Vagina (tissue), 2 donors: ENCODE measurements at regions not wholly inside any gene's neighbourhood (a gene's known extent, or its start where the extent isn't known, plus 50 kb on each side); places are given as distances from the start of the nearest gene placed in this dataset.

Experiments
- DNase-seq, 2 donors: peaks; one replicate each; pipeline ENCODE4 v3.0.0-alpha.2; 2017; ENCODE audit errors: extremely low spot score in 2 of 2
- H3K27ac ChIP-seq: fragments of 200-600 bp; sonication (generic); one replicate; pipeline ENCODE4 v1.5.1; 2019
- H3K27me3 ChIP-seq: fragments of 200-600 bp; sonication (generic); one replicate; pipeline ENCODE4 v1.5.1; 2019
- H3K36me3 ChIP-seq, 2 donors: fragments of 200-600 bp; sonication (generic); one replicate each; pipeline ENCODE4 v1.5.1; 2017 to 2019
- H3K4me1 ChIP-seq: fragments of 200-600 bp; sonication (generic); one replicate; pipeline ENCODE4 v1.5.1; 2019
- H3K4me3 ChIP-seq, 2 donors: fragments of 200-600 bp; sonication (generic); 1 replicate in 1 of 2; 2 replicates in 1 of 2; pipeline ENCODE4 v1.5.1; 2016 to 2019
- H3K9me3 ChIP-seq: fragments of 200-600 bp; sonication (generic); one replicate; pipeline ENCODE4 v1.5.1; 2019
- CTCF ChIP-seq, 3 experiments: fragments of 450-650 bp in 2 of 3; fragments of 200-600 bp in 1 of 3; sonication (generic) in 1 of 3; IDR thresholded peaks; one replicate each; pipeline ENCODE4 v1.5.1; 2017 to 2019; ENCODE audit warnings: antibody characterized with exemption in 3 of 3, mild to moderate bottlenecking in 2 of 3, moderate library complexity in 2 of 3
- POLR2A ChIP-seq, 2 donors: fragments of 450-650 bp; IDR thresholded peaks; one replicate each; pipeline ENCODE4 v1.6.1; 2017; ENCODE audit warnings: antibody characterized with exemption in 2 of 2, mild to moderate bottlenecking in 2 of 2, moderate library complexity in 2 of 2
- POLR2AphosphoS5 ChIP-seq, 2 donors: sonication (generic); formaldehyde crosslinking; IDR thresholded peaks; one replicate each; pipeline ENCODE4 v1.9.0; 2017; ENCODE audit warnings: antibody characterized with exemption in 2 of 2, mild to moderate bottlenecking in 2 of 2, low read depth in 1 of 2; ENCODE audit not compliant: insufficient read depth in 1 of 2
- intact Hi-C: fragments of 100-400 bp; cut with DNase I; formaldehyde crosslinking; loops from one replicate; pipeline ENCODE4 v1.15.1; 2023

DNA sequence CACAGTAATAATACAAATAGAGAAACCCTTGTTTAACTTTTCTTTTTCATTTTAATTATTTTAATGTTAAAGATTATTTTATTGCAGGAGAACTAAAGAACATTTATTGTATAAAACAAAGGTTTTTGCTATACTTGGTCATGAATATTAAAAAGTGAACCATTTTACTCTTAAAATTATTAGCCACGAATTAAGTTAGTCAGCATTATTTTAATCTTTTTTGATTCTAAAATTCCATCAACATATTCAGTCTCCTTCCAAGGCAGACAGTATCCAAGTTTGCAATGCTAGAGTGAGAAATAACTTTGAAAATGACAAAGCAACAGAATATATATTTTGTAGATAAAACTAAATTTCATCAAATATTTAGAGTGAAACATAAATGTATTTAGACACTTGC is 110.7 kb upstream of the CDH18 start:
- no peak overlapping the region for H3K4me3 ChIP-seq
- H3K4me1 ChIP-seq: no peaks in the 10 kb centered on the region
- no peaks in the 10 kb centered on the region for H3K9me3 ChIP-seq
- H3K27me3 ChIP-seq: no peaks in the 10 kb centered on the region
- intact Hi-C loops: no loop called here
- no peak for TF ChIP-seq CTCF (IDR thresholded peaks at IDR 0.05)
- TF ChIP-seq POLR2AphosphoS5 (IDR thresholded peaks at IDR 0.05; ENCODE audit: insufficient read depth in 1 of 2, low read depth in 1 of 2): no peak
- TF ChIP-seq POLR2A (IDR thresholded peaks at IDR 0.05): no peak
- H3K36me3 ChIP-seq: no peaks in the 10 kb centered on the region
- no peak for DNase-seq
- H3K27ac ChIP-seq: no peak overlapping the region

- H3K36me3 ChIP-seq: no peaks in the 10 kb centered on the region
- intact Hi-C loops: no loop called here
- no peak for DNase-seq
- H3K27me3 ChIP-seq: no peaks in the 10 kb centered on the region
- H3K4me3 ChIP-seq: no peak overlapping the region
- TF ChIP-seq CTCF (IDR thresholded peaks at IDR 0.05) (no peak), POLR2AphosphoS5 (IDR thresholded peaks at IDR 0.05; ENCODE audit: insufficient read depth in 1 of 2, low read depth in 1 of 2) (no peak), POLR2A (IDR thresholded peaks at IDR 0.05) (no peak)
- H3K9me3 ChIP-seq: no peaks in the 10 kb centered on the region
- no peak overlapping the region for H3K27ac ChIP-seq
- H3K4me1 ChIP-seq: no peaks in the 10 kb centered on the region
These were observed 100.4 kb upstream of the CDH18 start for GRCh38 chr5:20088361-20088760.

DNA sequence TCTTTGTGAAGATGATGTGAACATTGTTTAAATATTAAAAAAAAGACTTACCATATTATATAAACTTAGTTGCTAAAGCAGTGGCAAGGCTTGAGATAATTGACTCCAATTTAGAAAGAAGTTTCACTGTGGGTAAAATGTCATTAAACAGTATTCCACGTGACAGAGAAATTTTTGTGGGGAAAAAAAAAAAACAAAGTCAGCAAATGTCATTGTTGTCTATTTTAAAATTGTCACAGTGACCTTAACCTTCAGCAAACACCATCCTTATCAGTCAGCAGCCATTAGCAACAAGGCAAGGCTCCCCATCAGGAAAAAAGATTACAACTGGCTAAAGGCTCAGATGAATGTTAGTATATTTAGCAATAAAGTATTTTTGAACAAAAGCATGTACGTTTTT is 99.3 kb upstream of the CDH18 start:
- H3K4me3 ChIP-seq: no peak overlapping the region
- H3K4me1 ChIP-seq: no peaks in the 10 kb centered on the region
- no peaks in the 10 kb centered on the region for H3K9me3 ChIP-seq
- DNase-seq: no peak
- intact Hi-C loops: no loop called here
- H3K27me3 ChIP-seq: no peaks in the 10 kb centered on the region
- no peak overlapping the region for H3K27ac ChIP-seq
- TF ChIP-seq POLR2AphosphoS5 (IDR thresholded peaks at IDR 0.05; ENCODE audit: insufficient read depth in 1 of 2, low read depth in 1 of 2) (no peak), CTCF (IDR thresholded peaks at IDR 0.05) (no peak), POLR2A (IDR thresholded peaks at IDR 0.05) (no peak)
- H3K36me3 ChIP-seq: no peaks in the 10 kb centered on the region

GRCh38 chr5:20077186-20077585 is 89.2 kb upstream of the CDH18 start:
- no peak overlapping the region for H3K4me3 ChIP-seq
- no peak for DNase-seq
- H3K27ac ChIP-seq: no peak overlapping the region
- H3K4me1 ChIP-seq: no peaks in the 10 kb centered on the region
- no peaks in the 10 kb centered on the region for H3K36me3 ChIP-seq
- H3K27me3 ChIP-seq: no peaks in the 10 kb centered on the region
- H3K9me3 ChIP-seq: no peaks in the 10 kb centered on the region
- intact Hi-C loops: no loop called here
- TF ChIP-seq POLR2A (IDR thresholded peaks at IDR 0.05) (no peak), CTCF (IDR thresholded peaks at IDR 0.05) (no peak), POLR2AphosphoS5 (IDR thresholded peaks at IDR 0.05; ENCODE audit: insufficient read depth in 1 of 2, low read depth in 1 of 2) (no peak)

GRCh38 chr5:20056933-20057332 is 68.9 kb upstream of the CDH18 start:
- intact Hi-C loops: no loop called here
- H3K27me3 ChIP-seq: no peaks in the 10 kb centered on the region

More at GRCh38 chr5:20056933-20057332, 68.9 kb upstream of the CDH18 start:
- Histone ChIP-seq H3K27ac (no peak overlapping the region), H3K4me3 (no peak overlapping the region), H3K4me1 (no peaks in the 10 kb centered on the region), H3K36me3 (no peaks in the 10 kb centered on the region), H3K9me3 (no peaks in the 10 kb centered on the region)
- no peak for DNase-seq
- TF ChIP-seq POLR2A (IDR thresholded peaks at IDR 0.05): no peak
- TF ChIP-seq POLR2AphosphoS5 (IDR thresholded peaks at IDR 0.05; ENCODE audit: insufficient read depth in 1 of 2, low read depth in 1 of 2): no peak
- TF ChIP-seq CTCF (IDR thresholded peaks at IDR 0.05): no peak
